B cell (primary cell): ENCODE measurements at regions not wholly inside any gene's neighbourhood (a gene's known extent, or its start where the extent isn't known, plus 50 kb on each side); places are given as distances from the start of the nearest gene placed in this dataset.

Experiments used
- ATAC-seq: fragments of 200-7000 bp; cut with Tn5 transposase; one replicate; pipeline ENCODE4 v1.10.0; 2021; ENCODE audit warnings: low read depth, mild to moderate bottlenecking, moderate number of reproducible peaks, moderate library complexity
- CTCF ChIA-PET: fragments of 350-600 bp; sonication (Branson Sonifier 250); formaldehyde crosslinking; loops from one replicate; lab custom pipeline; 2021; ENCODE audit warnings: antibody characterized with exemption, inconsistent platforms; lab: Charles Lee
- POLR2A ChIA-PET: fragments of 350-600 bp; sonication (Branson Sonifier 250); formaldehyde crosslinking; loops from one replicate; lab custom pipeline; 2021; ENCODE audit warnings: antibody characterized with exemption; lab: Charles Lee
- DNase-seq: peaks from one replicate; pipeline ENCODE4 v3.0.0; 2013
- H2AFZ ChIP-seq: 2 replicates; pipeline ENCODE4 v1.6.1; 2012; ENCODE audit warnings: mild to moderate bottlenecking, low read depth, low read length; ENCODE audit not compliant: insufficient read depth, poor library complexity, severe bottlenecking
- H3K27ac ChIP-seq, 2 donors: 1 replicate in 1 of 2; 2 replicates in 1 of 2; pipeline ENCODE4 v1.5.1; 2012 to 2013; ENCODE audit warnings: low read length in 2 of 2, mild to moderate bottlenecking in 2 of 2, moderate library complexity in 1 of 2
- H3K27me3 ChIP-seq, 4 experiments: fragments of 200-600 bp in 1 of 4; sonication (generic) in 1 of 4; replicated peaks in 1 of 4; 1 replicate in 2 of 4; 2 replicates in 2 of 4; pipeline versions ENCODE4 v1.6.1 to v1.7.0; 2013 to 2016; ENCODE audit warnings: low read length in 3 of 4, mild to moderate bottlenecking in 2 of 4, mixed read lengths in 1 of 4, moderate library complexity in 1 of 4; ENCODE audit not compliant: insufficient read depth in 4 of 4, control insufficient read depth in 3 of 4; ENCODE audit errors: control extremely low read depth in 1 of 4
- H3K36me3 ChIP-seq, 2 experiments: replicated peaks in 1 of 2; 1 replicate in 1 of 2; 2 replicates in 1 of 2; pipeline versions ENCODE4 v1.6.1 to v1.7.1; 2013; ENCODE audit warnings: low read length in 1 of 2; ENCODE audit not compliant: insufficient read depth in 2 of 2, control insufficient read depth in 1 of 2; ENCODE audit errors: control extremely low read depth in 1 of 2, extremely low read depth in 1 of 2
- H3K4me1 ChIP-seq, 2 donors: fragments of 200-600 bp in 1 of 2; sonication (generic) in 1 of 2; 1 replicate in 1 of 2; 2 replicates in 1 of 2; pipeline versions ENCODE4 v1.5.1 to v1.6.1; 2013 to 2017; ENCODE audit warnings: low read length in 2 of 2; ENCODE audit not compliant: control insufficient read depth in 2 of 2, insufficient read depth in 2 of 2
- H3K4me2 ChIP-seq: replicated peaks from 2 replicates; pipeline ENCODE3; 2012; ENCODE audit warnings: mild to moderate bottlenecking, low read depth, low read length; ENCODE audit not compliant: poor library complexity, severe bottlenecking
- H3K4me3 ChIP-seq, 5 experiments: fragments of 200-600 bp in 1 of 5; sonication (generic) in 1 of 5; 1 replicate in 3 of 5; 2 replicates in 2 of 5; pipeline versions ENCODE4 v1.5.1 to v1.7.0; 2011 to 2016; ENCODE audit warnings: low read length in 4 of 5, mild to moderate bottlenecking in 4 of 5, low read depth in 2 of 5, control low read depth in 1 of 5, moderate library complexity in 1 of 5; ENCODE audit not compliant: insufficient read depth in 1 of 5; ENCODE audit errors: control extremely low read depth in 1 of 5, extremely low read depth in 1 of 5
- H3K79me2 ChIP-seq: fragments of 200-600 bp; sonication (generic); one replicate; pipeline ENCODE4 v1.6.0; 2016; ENCODE audit warnings: low read length; ENCODE audit not compliant: control insufficient read depth, insufficient read depth
- H3K9ac ChIP-seq: fragments of 200-600 bp; sonication (generic); 2 replicates; pipeline ENCODE4 v1.6.1; 2017; ENCODE audit warnings: mild to moderate bottlenecking, low read length, moderate library complexity
- H3K9me3 ChIP-seq, 3 donors: one replicate each; pipeline versions ENCODE4 v1.6.1 to v1.7.1; 2013; ENCODE audit warnings: low read length in 2 of 3; ENCODE audit not compliant: control insufficient read depth in 2 of 3, insufficient read depth in 1 of 3; ENCODE audit errors: control extremely low read depth in 1 of 3
- H4K20me1 ChIP-seq: 2 replicates; pipeline ENCODE4 v1.6.0; 2012; ENCODE audit warnings: mild to moderate bottlenecking, low read length; ENCODE audit not compliant: insufficient read depth, control insufficient read depth, poor library complexity, severe bottlenecking
- H3K27ac Mint-ChIP-seq: one replicate; pipeline ENCODE4 v1.8.0; 2021; ENCODE audit warnings: mixed read lengths
- H3K27me3 Mint-ChIP-seq: one replicate; pipeline ENCODE4 v1.8.0; 2021; ENCODE audit warnings: mixed read lengths
- H3K4me1 Mint-ChIP-seq: one replicate; pipeline ENCODE4 v1.8.0; 2021; ENCODE audit warnings: mixed read lengths
- H3K4me3 Mint-ChIP-seq: one replicate; pipeline ENCODE4 v1.8.0; 2021; ENCODE audit warnings: mixed read lengths
- H3K9me3 Mint-ChIP-seq: one replicate; pipeline ENCODE4 v1.8.0; 2022; ENCODE audit warnings: mixed read lengths; ENCODE audit not compliant: insufficient read depth
- CTCF ChIP-seq: fragments of 200-600 bp; IDR thresholded peaks from one replicate; pipeline ENCODE4 v1.8.0; 2022; ENCODE audit warnings: antibody characterized with exemption, mild to moderate bottlenecking
- EZH2 ChIP-seq: IDR thresholded peaks from 2 replicates; pipeline ENCODE4 v1.6.1; 2012; ENCODE audit warnings: borderline replicate concordance, low read depth, mild to moderate bottlenecking, moderate library complexity, low read length; ENCODE audit not compliant: insufficient read depth, poor library complexity, severe bottlenecking
- WGBS: methylation state at CpG from one replicate; pipeline ENCODE4 v1.1.5; 2013; ENCODE audit warnings: missing lambda C conversion rate; ENCODE audit not compliant: insufficient coverage; 5-methylcytosine and 5-hydroxymethylcytosine counted together
- intact Hi-C: fragments of 100-400 bp; cut with micrococcal nuclease; formaldehyde crosslinking; loops from one replicate; pipeline ENCODE4 v1.10.0; 2022

GRCh38 chr2:117603060-117603459 is 211.4 kb upstream of the DDX18 start:
- 86% methylated on average over 1 of the region's 3 CpGs for WGBS
- H3K27me3 ChIP-seq, result no peaks in the 10 kb centered on the region
- intact Hi-C loops, result no loop called here

GRCh38 chr2:117603567-117603966 is 210.9 kb upstream of the DDX18 start:
- Mint-ChIP-seq H3K27me3 (no peaks in the 10 kb centered on the region), H3K4me3 (no peak overlapping the region), H3K4me1 (no peaks in the 10 kb centered on the region), H3K27ac (no peak overlapping the region), H3K9me3 (no peaks in the 10 kb centered on the region)
- TF ChIP-seq EZH2, result no peak
- TF ChIP-seq CTCF, result no peak
- peaks cover 0 to 2% (median 0%) of the 10 kb centered on the region in 3 donors for H3K9me3 ChIP-seq
- no peaks in the 10 kb centered on the region for H3K27me3 ChIP-seq
- intact Hi-C loops, result no loop called here
- H3K4me1 ChIP-seq, result no peaks in the 10 kb centered on the region
- no peaks in the 10 kb centered on the region for H4K20me1 ChIP-seq
- 87% methylated on average over 4 of the region's 5 CpGs for WGBS
- DNase-seq, result no peak
- H3K27ac ChIP-seq, result no peak overlapping the region
- ChIA-PET CTCF (no interaction called here), POLR2A (no interaction called here)
- H3K9ac ChIP-seq, result no peak overlapping the region
- H3K79me2 ChIP-seq, result no peaks in the 10 kb centered on the region
- H3K4me3 ChIP-seq, result no peak overlapping the region
- no peaks in the 10 kb centered on the region for H3K36me3 ChIP-seq
- no peak overlapping the region for H3K4me2 ChIP-seq
- no peak for ATAC-seq
- H2AFZ ChIP-seq, result no peak overlapping the region

More at GRCh38 chr2:117603060-117603459, 211.4 kb upstream of the DDX18 start:
- Histone ChIP-seq H3K36me3 (no peaks in the 10 kb centered on the region), H3K4me3 (no peak overlapping the region), H2AFZ (no peak overlapping the region), H3K27ac (no peak overlapping the region), H3K79me2 (no peaks in the 10 kb centered on the region), H3K9me3 (no peaks in the 10 kb centered on the region), H4K20me1 (no peaks in the 10 kb centered on the region), H3K4me2 (no peak overlapping the region), H3K9ac (no peak overlapping the region), H3K4me1 (no peaks in the 10 kb centered on the region)
- H3K27ac Mint-ChIP-seq, result no peak overlapping the region
- POLR2A ChIA-PET, result no interaction called here
- TF ChIP-seq CTCF (no peak), EZH2 (no peak)
- H3K27me3 Mint-ChIP-seq, result no peaks in the 10 kb centered on the region
- DNase-seq, result no peak
- no peaks in the 10 kb centered on the region for H3K4me1 Mint-ChIP-seq
- no peak overlapping the region for H3K4me3 Mint-ChIP-seq
- ATAC-seq, result no peak
- no peaks in the 10 kb centered on the region for H3K9me3 Mint-ChIP-seq
- CTCF ChIA-PET, result no interaction called here
